SK-N-SH treated with all-trans-retinoic acid at 6 μM for 48 hours (cell line): ENCODE measurements at regions not wholly inside any gene's neighbourhood (a gene's known extent, or its start where the extent isn't known, plus 50 kb on each side); places are given as distances from the start of the nearest gene placed in this dataset.
"Not testable (repeated sequence)": the region's sequence is repeated elsewhere in the genome, so short reads cannot be mapped to it uniquely, and the experiment has no call there.

ENCODE experiments used
- ATAC-seq: fragments of 200-7000 bp; cut with Tn5 transposase; 3 replicates; pipeline ENCODE4 v1.9.1; 2020; ENCODE audit warnings: mild to moderate bottlenecking, moderate library complexity
- ARNTL ChIP-seq: fragments of 450-650 bp; formaldehyde crosslinking; IDR thresholded peaks from 2 replicates; pipeline ENCODE4 v1.5.0; 2020; ENCODE audit warnings: low read depth, mild to moderate bottlenecking, moderate library complexity, borderline replicate concordance
- CSDC2 ChIP-seq: fragments of 250-450 bp; sonication (Bioruptor Pico); IDR thresholded peaks from 2 replicates; pipeline ENCODE4 v1.5.0; 2020; ENCODE audit warnings: mild to moderate bottlenecking, moderate library complexity
- ESRRG ChIP-seq: fragments of 250-450 bp; sonication (Bioruptor Pico); IDR thresholded peaks from 2 replicates; pipeline ENCODE4 v1.6.1; 2021; ENCODE audit warnings: mild to moderate bottlenecking
- GLIS3 ChIP-seq: fragments of 250-450 bp; sonication (Bioruptor Pico); IDR thresholded peaks from 2 replicates; pipeline ENCODE4 v1.5.0; 2020; ENCODE audit warnings: mild to moderate bottlenecking, moderate library complexity
- ISL1 ChIP-seq: fragments of 250-450 bp; sonication (Bioruptor Pico); IDR thresholded peaks from 2 replicates; pipeline ENCODE4 v2.1.2; 2022; ENCODE audit warnings: mild to moderate bottlenecking, moderate library complexity
- OSR1 ChIP-seq: fragments of 250-450 bp; sonication (Bioruptor Pico); IDR thresholded peaks from 2 replicates; pipeline ENCODE4 v1.8.0; 2022; ENCODE audit warnings: moderate library complexity, mild to moderate bottlenecking, inconsistent platforms
- PATZ1 ChIP-seq: fragments of 250-450 bp; sonication (Bioruptor Pico); IDR thresholded peaks from 2 replicates; pipeline ENCODE4 v1.8.0; 2020; ENCODE audit warnings: mild to moderate bottlenecking, moderate library complexity, borderline replicate concordance
- PPARA ChIP-seq: fragments of 250-450 bp; sonication (Bioruptor Pico); IDR thresholded peaks from 2 replicates; pipeline ENCODE4 v1.5.0; 2020; ENCODE audit warnings: mild to moderate bottlenecking, borderline replicate concordance
- RARB ChIP-seq: fragments of 250-450 bp; sonication (Bioruptor Pico); IDR thresholded peaks from 2 replicates; pipeline ENCODE4 v1.8.0; 2021; ENCODE audit warnings: mild to moderate bottlenecking, moderate library complexity
- SNAI2 ChIP-seq: fragments of 250-450 bp; sonication (Bioruptor Pico); IDR thresholded peaks from 2 replicates; pipeline ENCODE4 v1.5.0; 2020; ENCODE audit warnings: mild to moderate bottlenecking, moderate library complexity
- TCF4 ChIP-seq: fragments of 250-450 bp; sonication (Bioruptor Pico); IDR thresholded peaks from 2 replicates; pipeline ENCODE4 v1.8.0; 2021; ENCODE audit warnings: mild to moderate bottlenecking, moderate library complexity, borderline replicate concordance
- ZC3H10 ChIP-seq: fragments of 250-450 bp; sonication (Bioruptor Pico); IDR thresholded peaks from 2 replicates; pipeline ENCODE4 v1.5.1; 2021; ENCODE audit warnings: mild to moderate bottlenecking, moderate library complexity
- ZFP3 ChIP-seq: fragments of 250-450 bp; sonication (Bioruptor Pico); IDR thresholded peaks from 2 replicates; pipeline ENCODE4 v1.5.0; 2020; ENCODE audit warnings: mild to moderate bottlenecking, moderate library complexity
- ZFP30 ChIP-seq: fragments of 450-650 bp; formaldehyde crosslinking; IDR thresholded peaks from 2 replicates; pipeline ENCODE4 v1.5.0; 2022; ENCODE audit warnings: mild to moderate bottlenecking, moderate library complexity
- ZNF565 ChIP-seq: fragments of 450-650 bp; formaldehyde crosslinking; conservative IDR thresholded peaks from 2 replicates; pipeline ENCODE4 v1.5.0; 2020; ENCODE audit warnings: low read depth, mild to moderate bottlenecking, moderate library complexity
- ZNF70 ChIP-seq: fragments of 450-650 bp; formaldehyde crosslinking; IDR thresholded peaks from 2 replicates; pipeline ENCODE4 v1.5.0; 2020; ENCODE audit warnings: mild to moderate bottlenecking, moderate library complexity
- ZNF8 ChIP-seq: fragments of 450-650 bp; formaldehyde crosslinking; IDR thresholded peaks from 2 replicates; pipeline ENCODE4 v1.5.0; 2020; ENCODE audit warnings: mild to moderate bottlenecking, moderate library complexity
- TF ChIP-seq, protein P1 (sequence below): fragments of 250-450 bp; sonication (Bioruptor Pico); IDR thresholded peaks from 2 replicates; pipeline ENCODE4 v1.5.1; 2020; ENCODE audit warnings: low read depth, mild to moderate bottlenecking, moderate library complexity
- TF ChIP-seq, protein P2 (sequence below): fragments of 250-450 bp; sonication (Bioruptor Pico); IDR thresholded peaks from 2 replicates; pipeline ENCODE4 v1.5.0; 2020; ENCODE audit warnings: mild to moderate bottlenecking, moderate library complexity
- TF ChIP-seq, protein P3 (sequence below): fragments of 250-450 bp; sonication (Bioruptor Pico); IDR thresholded peaks from 2 replicates; pipeline ENCODE4 v1.8.0; 2021; ENCODE audit warnings: low read depth, mild to moderate bottlenecking, moderate library complexity, borderline replicate concordance

- TF ChIP-seq OSR1 (CRISPR knock-in tag), result no peak
- no peak for TF ChIP-seq ZNF70
- no peak for TF ChIP-seq TCF4 (CRISPR knock-in tag)
- no peak for TF ChIP-seq ZFP3 (CRISPR knock-in tag)
- TF ChIP-seq, protein P1, sequence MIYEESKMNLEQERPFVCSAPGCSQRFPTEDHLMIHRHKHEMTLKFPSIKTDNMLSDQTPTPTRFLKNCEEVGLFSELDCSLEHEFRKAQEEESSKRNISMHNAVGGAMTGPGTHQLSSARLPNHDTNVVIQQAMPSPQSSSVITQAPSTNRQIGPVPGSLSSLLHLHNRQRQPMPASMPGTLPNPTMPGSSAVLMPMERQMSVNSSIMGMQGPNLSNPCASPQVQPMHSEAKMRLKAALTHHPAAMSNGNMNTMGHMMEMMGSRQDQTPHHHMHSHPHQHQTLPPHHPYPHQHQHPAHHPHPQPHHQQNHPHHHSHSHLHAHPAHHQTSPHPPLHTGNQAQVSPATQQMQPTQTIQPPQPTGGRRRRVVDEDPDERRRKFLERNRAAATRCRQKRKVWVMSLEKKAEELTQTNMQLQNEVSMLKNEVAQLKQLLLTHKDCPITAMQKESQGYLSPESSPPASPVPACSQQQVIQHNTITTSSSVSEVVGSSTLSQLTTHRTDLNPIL (CRISPR knock-in tag), result no peak
- TF ChIP-seq ZC3H10, result no peak
Measured at GRCh38 chr6:85287654-85288053, 162.2 kb upstream of the NT5E start (continued).

GRCh38 chr6:85287158-85287557 lies 162.7 kb upstream of the NT5E start:
- ATAC-seq, result no peak

DNA sequence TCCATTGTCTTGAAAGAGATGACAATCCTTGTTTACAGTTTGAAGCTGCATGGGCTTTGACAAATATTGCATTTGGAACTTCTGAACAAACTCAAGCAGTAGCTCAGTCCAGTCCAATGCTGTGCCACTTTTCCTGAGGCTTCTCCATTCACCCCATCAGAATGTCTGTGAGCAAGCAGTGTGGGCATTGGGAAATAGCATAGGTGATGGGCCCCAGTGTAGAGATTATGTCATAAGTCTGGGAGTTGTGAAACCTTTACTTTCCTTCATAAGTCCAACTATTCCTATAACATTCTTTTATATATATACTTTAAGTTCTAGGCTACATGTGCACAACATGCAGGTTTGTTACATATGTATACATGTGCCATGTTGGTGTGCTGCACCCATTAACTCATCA lies 163.4 kb upstream of the NT5E start:
- not testable (repeated sequence) for ATAC-seq

More at GRCh38 chr6:85287158-85287557, 162.7 kb upstream of the NT5E start:
- TF ChIP-seq SNAI2 (no peak), PPARA (CRISPR knock-in tag) (no peak), ARNTL (CRISPR knock-in tag) (no peak), ZNF8 (CRISPR knock-in tag) (no peak), ZNF565 (no peak), RARB (no peak), OSR1 (CRISPR knock-in tag) (no peak), GLIS3 (no peak), ISL1 (CRISPR knock-in tag) (no peak), ZFP30 (no peak), ZNF70 (no peak), TCF4 (CRISPR knock-in tag) (no peak), PATZ1 (CRISPR knock-in tag) (no peak)
- TF ChIP-seq, protein P2, sequence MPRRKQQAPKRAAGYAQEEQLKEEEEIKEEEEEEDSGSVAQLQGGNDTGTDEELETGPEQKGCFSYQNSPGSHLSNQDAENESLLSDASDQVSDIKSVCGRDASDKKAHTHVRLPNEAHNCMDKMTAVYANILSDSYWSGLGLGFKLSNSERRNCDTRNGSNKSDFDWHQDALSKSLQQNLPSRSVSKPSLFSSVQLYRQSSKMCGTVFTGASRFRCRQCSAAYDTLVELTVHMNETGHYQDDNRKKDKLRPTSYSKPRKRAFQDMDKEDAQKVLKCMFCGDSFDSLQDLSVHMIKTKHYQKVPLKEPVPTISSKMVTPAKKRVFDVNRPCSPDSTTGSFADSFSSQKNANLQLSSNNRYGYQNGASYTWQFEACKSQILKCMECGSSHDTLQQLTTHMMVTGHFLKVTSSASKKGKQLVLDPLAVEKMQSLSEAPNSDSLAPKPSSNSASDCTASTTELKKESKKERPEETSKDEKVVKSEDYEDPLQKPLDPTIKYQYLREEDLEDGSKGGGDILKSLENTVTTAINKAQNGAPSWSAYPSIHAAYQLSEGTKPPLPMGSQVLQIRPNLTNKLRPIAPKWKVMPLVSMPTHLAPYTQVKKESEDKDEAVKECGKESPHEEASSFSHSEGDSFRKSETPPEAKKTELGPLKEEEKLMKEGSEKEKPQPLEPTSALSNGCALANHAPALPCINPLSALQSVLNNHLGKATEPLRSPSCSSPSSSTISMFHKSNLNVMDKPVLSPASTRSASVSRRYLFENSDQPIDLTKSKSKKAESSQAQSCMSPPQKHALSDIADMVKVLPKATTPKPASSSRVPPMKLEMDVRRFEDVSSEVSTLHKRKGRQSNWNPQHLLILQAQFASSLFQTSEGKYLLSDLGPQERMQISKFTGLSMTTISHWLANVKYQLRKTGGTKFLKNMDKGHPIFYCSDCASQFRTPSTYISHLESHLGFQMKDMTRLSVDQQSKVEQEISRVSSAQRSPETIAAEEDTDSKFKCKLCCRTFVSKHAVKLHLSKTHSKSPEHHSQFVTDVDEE (CRISPR knock-in tag), result no peak
- TF ChIP-seq, protein P3, sequence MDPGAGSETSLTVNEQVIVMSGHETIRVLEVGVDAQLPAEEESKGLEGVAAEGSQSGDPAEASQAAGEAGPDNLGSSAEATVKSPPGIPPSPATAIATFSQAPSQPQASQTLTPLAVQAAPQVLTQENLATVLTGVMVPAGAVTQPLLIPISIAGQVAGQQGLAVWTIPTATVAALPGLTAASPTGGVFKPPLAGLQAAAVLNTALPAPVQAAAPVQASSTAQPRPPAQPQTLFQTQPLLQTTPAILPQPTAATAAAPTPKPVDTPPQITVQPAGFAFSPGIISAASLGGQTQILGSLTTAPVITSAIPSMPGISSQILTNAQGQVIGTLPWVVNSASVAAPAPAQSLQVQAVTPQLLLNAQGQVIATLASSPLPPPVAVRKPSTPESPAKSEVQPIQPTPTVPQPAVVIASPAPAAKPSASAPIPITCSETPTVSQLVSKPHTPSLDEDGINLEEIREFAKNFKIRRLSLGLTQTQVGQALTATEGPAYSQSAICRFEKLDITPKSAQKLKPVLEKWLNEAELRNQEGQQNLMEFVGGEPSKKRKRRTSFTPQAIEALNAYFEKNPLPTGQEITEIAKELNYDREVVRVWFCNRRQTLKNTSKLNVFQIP (CRISPR knock-in tag), result no peak

GRCh38 chr6:85285934-85286333 lies 163.9 kb upstream of the NT5E start:
- ATAC-seq, result no peak
- TF ChIP-seq CSDC2 (CRISPR knock-in tag), result no peak
- no peak for TF ChIP-seq ESRRG (CRISPR knock-in tag)
- TF ChIP-seq ZFP30, result no peak
- TF ChIP-seq PATZ1 (CRISPR knock-in tag), result no peak
